Uterus (tissue), 3 donors: ENCODE measurements at regions not wholly inside any gene's neighbourhood (a gene's known extent, or its start where the extent isn't known, plus 50 kb on each side); places are given as distances from the start of the nearest gene placed in this dataset.

Experiments
- DNase-seq, 2 donors: peaks; one replicate each; pipeline ENCODE4 v3.0.0-alpha.2; 2019 to 2020
- H3K27ac ChIP-seq, 2 donors: fragments of 200-600 bp; sonication (generic); 1 replicate in 1 of 2; 2 replicates in 1 of 2; pipeline ENCODE4 v1.5.1; 2016 to 2018
- H3K27me3 ChIP-seq, 2 donors: fragments of 200-600 bp; sonication (generic); one replicate each; pipeline ENCODE4 v1.5.1; 2018 to 2019; ENCODE audit warnings: control low read depth in 1 of 2
- H3K36me3 ChIP-seq, 2 donors: fragments of 200-600 bp; sonication (generic); one replicate each; pipeline ENCODE4 v1.5.1; 2019; ENCODE audit warnings: control low read depth in 1 of 2
- H3K4me1 ChIP-seq, 2 donors: fragments of 200-600 bp; sonication (generic); one replicate each; pipeline ENCODE4 v1.5.1; 2018 to 2019; ENCODE audit warnings: control low read depth in 1 of 2
- H3K4me3 ChIP-seq, 2 donors: fragments of 200-600 bp; sonication (generic); 1 replicate in 1 of 2; 2 replicates in 1 of 2; pipeline ENCODE4 v1.5.1; 2018 to 2019; ENCODE audit warnings: mild to moderate bottlenecking in 1 of 2
- H3K9me3 ChIP-seq, 2 donors: fragments of 200-600 bp; sonication (generic); one replicate each; pipeline ENCODE4 v1.5.1; 2019; ENCODE audit warnings: control low read depth in 1 of 2
- POLR2A ChIP-seq, 2 donors: fragments of 450-650 bp; IDR thresholded peaks; one replicate each; pipeline ENCODE4 v1.6.1; 2016; ENCODE audit warnings: antibody characterized with exemption in 2 of 2, mild to moderate bottlenecking in 1 of 2, moderate library complexity in 1 of 2
- intact Hi-C: fragments of 100-400 bp; cut with DNase I; formaldehyde crosslinking; loops from one replicate; pipeline ENCODE4 v1.15.1; 2023; ENCODE audit warnings: low total_unique reads
- TF ChIP-seq, protein P1 (sequence below), 4 experiments: fragments of 200-600 bp in 2 of 4; fragments of 450-650 bp in 2 of 4; sonication (generic) in 2 of 4; IDR thresholded peaks; one replicate each; pipeline ENCODE4 v1.5.1; 2016 to 2019; ENCODE audit warnings: antibody characterized with exemption in 4 of 4, mild to moderate bottlenecking in 2 of 4, moderate library complexity in 1 of 4
- donor health status: DM: yes; HTN: yes; CAD: no.

DNA sequence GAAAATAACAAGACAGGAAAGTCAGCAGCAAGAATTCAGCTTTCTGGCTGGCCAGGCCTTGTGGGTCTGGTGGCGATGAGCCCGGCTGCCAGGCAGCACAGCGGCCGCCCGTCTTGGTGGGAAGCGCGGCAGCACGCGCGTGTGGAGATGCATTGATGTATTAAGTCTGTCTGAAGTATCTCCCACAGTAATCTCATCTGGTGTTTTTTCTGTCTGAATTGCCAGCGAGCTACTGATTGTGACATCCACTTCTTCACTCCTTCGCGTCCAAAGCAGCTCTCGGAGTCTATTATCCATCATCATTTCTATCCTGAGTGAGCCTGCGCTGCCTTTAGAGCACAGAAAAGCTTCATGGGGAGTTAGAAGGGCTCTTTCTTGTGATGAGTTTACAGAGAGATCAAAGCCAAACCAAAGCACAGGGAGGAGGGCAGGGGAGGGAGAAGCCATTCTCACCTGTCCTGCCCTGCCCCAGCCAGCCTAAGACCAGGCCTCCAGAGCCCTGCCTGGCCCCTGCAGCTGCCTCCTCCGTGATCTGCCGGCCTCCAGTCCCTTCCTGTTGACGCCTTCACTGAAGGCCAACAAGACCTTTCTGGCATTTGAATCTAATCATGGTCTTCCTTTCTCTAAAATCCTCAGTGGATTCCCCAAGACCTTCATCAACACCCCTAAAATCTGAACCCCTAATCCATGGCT is 1419.0 kb downstream of the TBC1D22A start:
- no peaks in the 10 kb centered on the region for H3K27me3 ChIP-seq
- H3K4me1 ChIP-seq: peaks cover 0 to 5% of the 10 kb centered on the region in 2 donors
- intact Hi-C loops: no loop called here
- no peaks in the 10 kb centered on the region for H3K36me3 ChIP-seq
- no peaks in the 10 kb centered on the region for H3K9me3 ChIP-seq
- H3K27ac ChIP-seq: no peak overlapping the region
- TF ChIP-seq POLR2A (IDR thresholded peaks at IDR 0.05): no peak
- TF ChIP-seq, protein P1, sequence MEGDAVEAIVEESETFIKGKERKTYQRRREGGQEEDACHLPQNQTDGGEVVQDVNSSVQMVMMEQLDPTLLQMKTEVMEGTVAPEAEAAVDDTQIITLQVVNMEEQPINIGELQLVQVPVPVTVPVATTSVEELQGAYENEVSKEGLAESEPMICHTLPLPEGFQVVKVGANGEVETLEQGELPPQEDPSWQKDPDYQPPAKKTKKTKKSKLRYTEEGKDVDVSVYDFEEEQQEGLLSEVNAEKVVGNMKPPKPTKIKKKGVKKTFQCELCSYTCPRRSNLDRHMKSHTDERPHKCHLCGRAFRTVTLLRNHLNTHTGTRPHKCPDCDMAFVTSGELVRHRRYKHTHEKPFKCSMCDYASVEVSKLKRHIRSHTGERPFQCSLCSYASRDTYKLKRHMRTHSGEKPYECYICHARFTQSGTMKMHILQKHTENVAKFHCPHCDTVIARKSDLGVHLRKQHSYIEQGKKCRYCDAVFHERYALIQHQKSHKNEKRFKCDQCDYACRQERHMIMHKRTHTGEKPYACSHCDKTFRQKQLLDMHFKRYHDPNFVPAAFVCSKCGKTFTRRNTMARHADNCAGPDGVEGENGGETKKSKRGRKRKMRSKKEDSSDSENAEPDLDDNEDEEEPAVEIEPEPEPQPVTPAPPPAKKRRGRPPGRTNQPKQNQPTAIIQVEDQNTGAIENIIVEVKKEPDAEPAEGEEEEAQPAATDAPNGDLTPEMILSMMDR (IDR thresholded peaks at IDR 0.05): no peak
- no peak for DNase-seq
- no peak overlapping the region for H3K4me3 ChIP-seq

GRCh38 chr22:48180631-48181030 is 1418.2 kb downstream of the TBC1D22A start:
- Histone ChIP-seq H3K27me3 (no peaks in the 10 kb centered on the region), H3K9me3 (no peaks in the 10 kb centered on the region), H3K36me3 (no peaks in the 10 kb centered on the region), H3K27ac (no peak overlapping the region), H3K4me3 (no peak overlapping the region), H3K4me1 (no peaks in the 10 kb centered on the region)
- DNase-seq: no peak
- intact Hi-C loops: no loop called here
- TF ChIP-seq POLR2A (IDR thresholded peaks at IDR 0.05): no peak
- TF ChIP-seq, protein P1 (IDR thresholded peaks at IDR 0.05): no peak

GRCh38 chr22:48179571-48180546 is 1417.4 kb downstream of the TBC1D22A start:
- TF ChIP-seq, protein P1 (IDR thresholded peaks at IDR 0.05): no peak
- no peak for TF ChIP-seq POLR2A (IDR thresholded peaks at IDR 0.05)
- H3K36me3 ChIP-seq: no peaks in the 10 kb centered on the region

GRCh38 chr22:48178536-48178935 is 1416.1 kb downstream of the TBC1D22A start:
- no peaks in the 10 kb centered on the region for H3K4me1 ChIP-seq
- TF ChIP-seq, protein P1 (IDR thresholded peaks at IDR 0.05): no peak
- no peak for TF ChIP-seq POLR2A (IDR thresholded peaks at IDR 0.05)
- H3K27ac ChIP-seq: no peak overlapping the region
- H3K4me3 ChIP-seq: no peak overlapping the region
- H3K9me3 ChIP-seq: no peaks in the 10 kb centered on the region
- H3K27me3 ChIP-seq: no peaks in the 10 kb centered on the region
- H3K36me3 ChIP-seq: no peaks in the 10 kb centered on the region
- intact Hi-C loops: no loop called here
- DNase-seq: no peak

More at GRCh38 chr22:48179571-48180546, 1417.4 kb downstream of the TBC1D22A start:
- DNase-seq: no peak
- Histone ChIP-seq H3K9me3 (no peaks in the 10 kb centered on the region), H3K4me1 (no peaks in the 10 kb centered on the region), H3K4me3 (no peak overlapping the region), H3K27ac (no peak overlapping the region), H3K27me3 (no peaks in the 10 kb centered on the region)
- intact Hi-C loops: no loop called here

DNA sequence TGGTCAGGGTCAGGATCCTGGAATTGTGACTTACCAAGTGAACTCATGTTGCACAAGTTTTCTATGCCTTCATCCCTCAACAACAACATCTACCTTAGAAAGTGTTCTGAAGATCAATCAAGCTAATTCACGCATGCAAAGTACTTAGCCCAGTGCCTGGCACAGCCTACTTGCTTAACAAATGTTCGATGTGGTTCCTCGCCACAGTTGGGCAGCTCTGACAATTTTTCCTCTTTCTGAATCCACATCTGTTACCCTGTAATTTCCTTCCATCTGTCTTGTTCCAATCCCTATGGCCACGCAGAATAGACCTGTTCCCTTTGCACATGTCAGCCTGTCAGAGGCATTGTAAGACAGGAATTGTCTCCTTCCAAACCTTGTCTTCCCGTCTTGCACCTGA is 1415.2 kb downstream of the TBC1D22A start:
- no peaks in the 10 kb centered on the region for H3K9me3 ChIP-seq
- H3K27me3 ChIP-seq: no peaks in the 10 kb centered on the region
- no peaks in the 10 kb centered on the region for H3K36me3 ChIP-seq
- TF ChIP-seq POLR2A (IDR thresholded peaks at IDR 0.05): no peak
- TF ChIP-seq, protein P1 (IDR thresholded peaks at IDR 0.05): no peak
- H3K27ac ChIP-seq: no peak overlapping the region
- H3K4me1 ChIP-seq: no peaks in the 10 kb centered on the region
- no peak for DNase-seq
- intact Hi-C loops: no loop called here
- no peak overlapping the region for H3K4me3 ChIP-seq
